NOMO-1 treated with DMSO at 0.1 percent for 48 hours (cell line): ENCODE measurements at regions not wholly inside any gene's neighbourhood (a gene's known extent, or its start where the extent isn't known, plus 50 kb on each side); places are given as distances from the start of the nearest gene placed in this dataset.

Source experiments
- DNase-seq: peaks from one replicate; lab custom pipeline; 2025; ENCODE audit not compliant: unreplicated experiment; lab: John Stamatoyannopoulos, UW

DNA sequence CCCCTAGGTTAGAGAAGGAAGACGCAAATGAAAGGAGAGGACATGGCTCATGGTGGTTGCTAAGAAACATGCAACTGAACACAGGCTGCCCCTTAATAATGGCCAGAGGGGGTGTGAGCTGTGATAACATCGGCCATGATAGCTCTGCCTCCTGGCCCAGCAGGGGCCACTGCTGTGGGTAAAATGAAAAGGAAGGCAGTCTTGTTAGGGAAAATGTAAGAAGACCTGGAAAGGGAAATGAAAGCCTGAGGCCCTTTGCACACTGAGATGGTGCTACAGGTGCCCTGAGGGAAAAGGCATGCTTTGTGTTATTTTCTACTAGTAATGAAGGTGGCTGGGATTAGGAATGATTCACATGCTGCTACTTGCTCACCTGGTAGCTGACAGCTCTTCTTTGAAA, 123.6 kb upstream of the MID1 start:
- no peak for DNase-seq

DNA sequence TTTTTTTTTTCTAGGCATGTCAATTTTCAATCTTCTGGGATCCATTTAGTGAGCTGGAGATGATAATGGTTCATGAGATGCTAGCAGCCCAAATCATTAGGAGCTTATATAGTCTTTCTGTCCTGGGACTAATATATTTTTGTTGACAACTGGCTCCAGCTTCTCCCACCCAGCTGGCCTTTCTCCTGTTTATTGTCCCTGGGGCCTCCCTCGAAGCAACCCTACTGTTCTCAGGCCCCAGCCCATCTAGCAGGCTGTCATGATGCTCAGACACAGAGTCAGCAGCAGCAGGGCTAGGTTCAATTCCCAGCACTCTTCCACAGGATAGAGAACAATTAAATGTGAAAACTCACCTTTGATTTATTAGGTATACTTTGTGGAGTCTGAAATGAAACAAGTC, 127.6 kb upstream of the MID1 start:
- DNase-seq = no peak

DNA sequence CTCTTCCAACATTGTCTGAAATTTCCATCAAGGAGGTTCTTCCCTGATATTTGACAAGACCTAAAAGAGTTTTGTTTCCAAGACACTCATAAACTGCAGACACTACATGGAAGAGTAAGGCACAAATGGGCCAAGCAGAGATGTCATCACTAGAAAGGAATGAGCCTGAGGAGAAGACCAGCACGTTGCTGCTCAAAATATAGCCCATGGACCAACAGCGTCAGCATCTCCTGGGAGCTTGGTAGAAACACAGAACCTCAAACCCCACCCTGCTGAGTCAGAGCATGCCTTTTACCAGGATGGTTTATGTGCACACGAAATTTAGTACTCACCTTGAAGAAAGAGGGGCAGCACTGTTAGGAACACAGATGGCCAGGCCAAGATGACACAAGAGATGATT, 128.7 kb upstream of the MID1 start:
- no peak for DNase-seq

DNA sequence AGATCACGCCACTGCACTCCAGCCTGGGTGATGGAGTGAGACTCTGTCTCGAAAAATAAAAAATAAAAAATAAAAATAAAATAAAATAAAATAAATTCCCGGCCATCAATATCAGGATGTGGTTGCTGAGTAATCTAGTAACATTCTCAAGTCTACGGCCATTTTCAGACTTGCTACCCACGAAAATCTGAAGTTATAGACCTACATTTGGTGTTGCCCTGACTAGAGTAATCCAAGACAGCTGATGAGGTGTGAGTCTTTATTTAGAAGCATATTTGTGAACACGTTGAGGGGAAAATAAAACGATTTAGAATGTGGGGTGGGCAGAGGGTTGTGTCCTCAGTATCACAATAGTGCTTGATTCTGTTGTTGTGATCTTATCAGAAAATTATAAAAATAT, 130.2 kb upstream of the MID1 start:
- DNase-seq = no peak

DNA sequence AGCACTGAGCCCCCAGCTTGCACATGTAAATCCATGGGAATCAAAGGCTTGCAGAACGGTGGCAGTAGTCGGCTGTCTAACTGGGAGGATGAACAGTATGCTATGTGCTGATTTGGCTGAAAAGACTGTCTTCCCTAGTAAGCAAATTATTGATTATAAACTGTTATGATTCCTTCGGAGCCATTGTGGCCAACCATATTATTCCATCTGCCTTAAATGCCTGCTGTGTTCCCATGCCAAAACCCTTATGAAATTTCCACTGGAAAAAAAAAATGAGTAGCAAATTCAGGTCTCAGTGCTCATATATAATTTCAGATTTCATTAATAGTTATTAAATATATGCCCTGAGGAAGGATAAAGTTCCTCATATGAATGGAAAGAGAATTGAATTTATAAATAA, 132.7 kb upstream of the MID1 start:
- no peak for DNase-seq

DNA sequence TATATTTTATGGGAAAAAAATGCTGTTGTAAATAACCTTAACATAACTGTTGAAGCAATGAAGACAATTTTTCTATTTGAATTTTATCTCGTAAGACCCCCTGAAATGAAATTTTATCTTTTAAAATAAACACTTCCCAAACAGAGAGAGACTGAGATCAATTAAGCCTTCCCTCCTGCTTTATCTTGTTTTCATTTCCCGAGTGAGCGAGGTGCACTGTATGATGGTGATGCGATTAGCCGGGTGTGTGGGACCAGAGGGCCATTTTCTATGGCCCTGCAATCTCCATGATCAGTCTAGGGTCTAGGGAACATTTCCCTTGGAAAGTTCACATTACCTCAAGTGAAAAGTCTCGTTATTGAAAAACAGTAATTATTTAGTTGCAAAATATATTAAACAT, 134.1 kb upstream of the MID1 start:
- no peak for DNase-seq

DNA sequence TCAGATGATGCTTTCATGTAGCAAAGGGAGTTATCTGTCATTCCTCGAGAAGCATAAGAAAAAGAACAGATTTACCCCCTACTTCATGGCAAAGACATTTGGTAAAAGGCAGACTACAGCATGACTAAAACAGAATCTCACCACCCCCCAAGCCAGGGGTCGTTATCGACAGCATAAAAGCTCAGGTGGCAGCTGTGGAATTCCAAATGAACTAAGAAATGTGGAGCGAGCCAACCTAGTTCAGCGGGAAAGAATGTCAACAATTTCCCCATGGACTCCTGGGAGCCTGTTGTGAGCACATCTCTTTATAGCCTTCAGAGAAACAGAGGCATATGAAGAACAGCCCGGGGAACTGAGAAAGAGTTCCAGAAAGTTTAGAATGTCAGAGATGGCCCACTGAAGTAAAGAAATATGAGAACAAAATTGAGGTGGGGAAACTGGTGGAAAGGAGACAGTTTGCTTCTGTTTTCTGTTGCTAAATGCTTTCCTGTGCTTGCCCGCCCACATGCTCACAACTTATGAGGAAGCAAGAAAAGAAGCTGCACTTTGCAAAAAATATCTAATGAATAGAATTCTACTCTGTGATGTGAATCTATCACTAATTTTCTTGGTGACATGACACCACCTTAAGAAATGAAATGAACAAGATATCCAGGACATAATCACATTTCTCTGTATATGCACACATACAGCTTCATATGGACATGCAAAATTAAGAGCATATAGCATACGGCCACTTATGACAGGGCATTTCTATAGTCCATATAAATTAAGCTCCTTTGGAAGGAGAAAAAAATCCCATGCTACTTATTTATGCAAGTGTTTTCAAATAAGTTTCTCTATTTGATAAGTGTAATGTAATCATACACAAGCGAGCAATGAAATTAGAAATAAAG, 135.3 kb upstream of the MID1 start:
- DNase-seq = peak; percentile 65

DNA sequence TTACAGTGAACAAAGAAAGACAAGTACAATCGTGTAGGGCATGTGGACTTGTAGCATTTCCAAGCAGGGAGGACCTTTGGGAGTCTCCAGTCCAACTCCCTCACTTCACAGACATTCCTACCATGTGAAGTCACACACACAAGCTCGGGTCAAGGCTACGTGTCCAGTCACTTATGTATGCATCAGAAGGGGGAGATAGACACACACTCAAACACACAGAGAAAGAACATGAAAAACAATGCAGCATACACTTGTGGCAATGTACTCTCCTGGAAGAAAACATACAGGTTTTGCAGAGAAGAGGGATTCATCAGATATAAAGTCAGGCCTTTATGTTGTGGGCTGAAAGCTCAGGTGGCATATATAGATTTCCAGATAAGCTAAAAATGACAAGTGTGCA, 136.1 kb upstream of the MID1 start:
- DNase-seq = no peak

DNA sequence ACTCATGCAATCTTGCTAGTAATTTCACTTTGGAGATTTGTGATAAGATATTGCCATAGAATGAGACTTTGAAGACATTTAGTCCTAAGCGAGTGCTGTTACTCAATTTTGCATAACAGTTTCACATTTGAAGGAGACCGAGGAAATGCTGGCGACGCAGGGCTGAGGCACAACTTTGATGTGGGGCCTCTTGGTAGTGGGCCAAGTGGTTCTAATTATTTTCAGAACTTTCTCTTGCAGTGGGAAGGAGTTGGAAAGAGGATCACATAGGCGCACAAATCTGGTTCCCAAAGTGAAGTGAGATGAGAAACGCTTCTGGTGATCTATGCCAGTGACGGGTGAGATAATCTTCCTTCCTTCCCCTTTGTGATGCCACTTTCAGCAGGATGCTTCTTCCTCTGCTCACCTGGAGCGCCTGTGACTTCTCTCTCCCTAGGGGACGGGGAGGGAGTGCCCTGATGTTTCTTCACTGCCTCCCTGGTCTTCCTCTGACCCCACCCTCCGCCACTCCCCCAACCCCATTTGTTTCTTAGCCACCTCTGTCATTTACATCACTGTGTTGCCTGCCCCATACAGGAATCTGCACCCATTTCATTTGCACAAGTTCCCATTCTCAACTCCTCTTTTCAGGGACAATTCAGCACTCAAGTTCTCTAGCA, 138.9 kb upstream of the MID1 start:
- no peak for DNase-seq

DNA sequence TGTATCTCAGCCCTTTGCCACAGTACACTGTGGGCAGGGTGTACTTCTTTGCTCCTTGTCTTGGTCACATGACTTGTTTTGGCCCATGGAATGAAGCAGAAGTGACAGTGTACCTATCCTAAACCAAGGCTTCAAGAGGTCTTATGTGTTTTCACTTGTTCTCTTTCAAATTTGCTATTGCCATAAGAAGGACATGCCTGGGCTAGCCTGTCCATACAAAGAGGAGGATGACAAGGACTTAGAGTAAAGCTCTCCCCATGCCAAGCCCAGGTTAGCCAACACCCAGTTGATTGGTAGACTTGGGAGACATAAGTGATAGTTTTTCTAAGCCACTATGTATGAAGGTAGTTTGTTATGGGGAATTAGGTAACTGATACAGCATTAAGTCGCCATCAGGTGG, 141.1 kb upstream of the MID1 start:
- DNase-seq = no peak

DNA sequence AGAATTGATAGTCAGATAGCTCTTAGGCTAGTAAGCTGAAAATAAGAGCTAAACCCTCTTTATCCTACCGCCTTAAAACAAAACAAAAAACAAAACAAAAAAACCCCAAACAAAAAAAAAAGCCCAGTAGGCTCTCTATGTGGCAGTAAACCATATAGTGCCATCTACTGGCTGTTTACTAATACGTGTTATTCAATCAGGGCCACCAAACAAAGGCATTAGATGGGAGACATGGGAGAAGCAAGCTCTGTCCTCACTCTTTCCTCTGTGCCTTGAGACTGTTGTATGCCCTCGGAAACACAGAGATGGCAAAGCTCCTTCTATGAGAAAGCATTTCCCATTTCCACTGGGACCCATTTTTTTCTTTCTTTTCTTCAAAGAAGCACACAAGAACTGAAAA, 148.8 kb upstream of the MID1 start:
- no peak for DNase-seq

DNA sequence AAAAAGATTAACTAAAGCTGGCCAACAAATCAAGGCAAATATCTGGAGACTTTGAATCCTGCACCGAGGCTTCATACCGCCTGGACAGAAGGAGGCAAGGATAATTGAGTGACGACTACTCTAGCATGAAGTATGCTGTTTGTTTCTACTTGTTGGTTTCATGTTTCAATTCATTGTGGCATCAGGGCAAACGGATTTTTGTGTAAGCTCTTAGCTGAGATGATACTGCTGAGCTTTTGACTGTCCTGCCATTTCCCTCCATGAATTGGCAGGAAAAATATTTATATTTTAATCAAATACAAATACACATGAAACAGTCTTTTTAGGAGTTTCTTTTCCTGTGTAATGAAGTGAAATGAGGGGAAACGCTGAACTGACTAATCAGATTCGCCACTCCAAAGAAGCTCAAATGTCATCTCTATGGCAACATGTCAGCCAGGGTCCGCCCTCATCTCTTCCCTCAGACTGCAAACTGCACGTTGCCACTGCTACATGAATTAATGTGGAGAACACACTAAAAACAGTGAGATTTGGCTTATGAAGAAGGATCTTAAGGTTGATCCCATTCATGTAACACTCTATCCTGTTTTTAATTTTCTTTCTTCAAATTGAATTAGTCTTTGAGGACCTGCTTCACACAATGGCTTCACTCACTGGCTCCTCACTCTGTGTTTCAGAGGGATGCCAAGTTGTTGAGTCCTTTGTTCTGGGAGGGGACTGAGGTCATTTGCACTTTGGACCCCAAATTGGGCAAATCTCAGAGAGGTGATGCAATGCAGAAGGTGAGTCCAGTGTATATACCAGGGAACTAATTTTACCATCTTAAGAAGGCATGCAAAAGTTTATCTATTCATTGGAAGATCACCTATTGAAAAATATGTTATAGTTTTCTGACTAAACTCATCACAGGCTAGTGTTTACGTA, 149.6 kb upstream of the MID1 start:
- no peak for DNase-seq

DNA sequence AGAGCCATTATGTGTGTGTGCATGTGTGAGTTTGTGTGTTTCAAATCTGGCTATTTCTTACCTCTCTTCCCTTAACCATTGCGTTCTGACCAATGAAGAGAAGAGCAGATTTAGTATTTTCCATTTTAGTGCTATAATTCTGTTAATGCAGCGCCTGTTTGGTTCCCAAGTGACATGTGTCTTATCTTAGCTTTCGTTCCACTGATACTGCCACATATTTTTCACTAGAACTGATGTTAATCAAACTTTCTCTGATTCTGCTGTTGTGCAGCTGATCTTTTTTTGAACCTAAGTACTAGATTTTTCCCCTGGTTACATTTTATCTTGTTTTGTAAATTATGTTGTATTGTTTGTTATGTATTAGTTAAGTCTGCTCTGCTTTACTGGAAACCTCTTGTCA, 152.9 kb upstream of the MID1 start:
- no peak for DNase-seq

DNA sequence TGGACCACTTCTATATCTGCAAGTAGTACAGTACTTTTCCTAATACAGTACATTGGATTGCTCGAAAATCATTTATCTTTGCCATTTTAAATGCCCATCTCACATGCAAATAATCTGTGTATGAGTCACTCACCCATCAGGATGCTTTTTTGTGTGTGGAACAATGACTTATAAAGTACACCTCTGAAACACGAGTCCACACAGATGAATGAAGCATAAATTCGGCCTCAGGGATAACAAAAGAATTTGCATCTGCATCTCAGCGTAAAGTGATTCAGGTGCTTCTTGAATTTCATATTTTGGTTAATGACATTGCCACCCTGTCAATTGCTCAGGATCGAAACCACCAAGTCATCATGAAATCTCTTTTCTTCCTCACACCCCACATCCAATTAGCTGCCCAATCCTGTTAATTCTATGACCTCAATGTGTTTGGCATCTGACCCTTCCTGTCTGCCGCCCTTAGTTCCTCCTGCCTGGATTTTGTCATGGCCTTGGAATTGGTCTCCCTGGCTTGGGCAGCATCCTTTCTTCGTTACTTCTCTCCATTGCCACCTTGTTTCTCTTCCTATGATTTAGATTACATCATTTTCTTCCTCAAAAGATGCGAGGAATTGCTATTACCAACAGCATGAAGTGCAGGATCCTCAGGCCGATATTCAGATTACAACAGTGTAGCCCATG, 161.6 kb upstream of the MID1 start:
- DNase-seq = no peak

DNA sequence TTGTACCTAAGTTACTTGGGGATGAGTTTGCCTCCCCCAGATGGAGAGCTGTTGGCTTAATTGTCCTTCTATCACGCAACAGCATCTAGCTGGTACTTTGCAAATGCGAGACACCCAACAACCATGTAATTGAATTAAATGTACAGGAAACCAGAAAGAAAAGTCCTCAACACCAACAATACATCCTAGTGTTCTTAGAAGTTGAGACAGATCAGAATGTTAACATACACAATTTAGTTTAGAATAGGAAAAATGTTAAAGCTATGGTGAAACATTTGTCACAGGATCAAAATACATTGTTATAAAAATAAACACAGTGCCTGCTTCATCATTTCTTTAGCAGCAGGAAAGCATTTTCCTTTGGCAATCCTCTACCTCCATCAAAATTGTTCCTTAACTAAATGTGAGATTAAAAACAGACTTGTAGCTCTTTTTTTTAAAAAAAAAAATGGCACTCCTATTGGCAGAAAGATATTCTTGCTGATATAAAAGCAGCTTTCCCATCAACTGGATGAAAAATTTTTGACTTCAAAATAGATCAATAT, 163.1 kb upstream of the MID1 start:
- DNase-seq = no peak

DNA sequence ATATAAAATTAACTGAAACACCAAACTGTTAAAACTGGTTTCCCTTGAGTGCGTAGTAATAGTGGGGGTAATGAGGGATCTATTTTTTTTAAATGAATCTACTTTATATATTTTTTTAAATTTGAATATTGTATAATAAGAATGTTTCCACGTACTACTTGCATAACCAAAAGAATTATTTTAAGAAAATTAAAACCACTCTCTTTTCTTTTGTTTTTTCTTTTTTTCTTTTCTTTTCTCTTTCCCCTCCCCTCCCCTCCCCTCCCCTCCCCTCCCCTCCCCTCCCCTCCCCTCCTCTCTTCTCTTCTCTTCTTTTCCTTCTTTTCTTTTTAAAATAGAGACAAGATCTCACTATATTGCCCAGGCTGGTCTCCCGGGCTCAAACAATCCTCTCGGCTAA, 166.9 kb upstream of the MID1 start:
- no peak for DNase-seq

DNA sequence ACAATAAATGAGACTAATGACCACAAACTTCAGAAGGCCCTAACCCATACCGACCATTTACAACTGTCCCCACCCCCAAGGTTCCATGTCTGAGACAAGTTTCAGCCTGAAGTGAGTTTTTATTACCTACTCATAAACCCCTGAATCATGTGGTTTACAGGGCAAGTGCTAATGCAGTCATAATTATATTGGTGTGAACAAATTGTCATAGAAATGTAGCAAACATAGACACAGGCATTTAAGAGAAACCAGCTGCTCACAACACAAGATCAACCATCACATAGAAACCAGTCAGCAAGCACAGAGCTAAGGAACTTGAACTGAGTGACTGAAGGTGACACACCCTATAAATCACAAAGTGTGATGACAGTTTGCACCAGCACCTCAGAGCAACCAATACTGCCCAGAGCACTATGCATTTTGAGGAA, 173.8 kb upstream of the MID1 start:
- no peak for DNase-seq

DNA sequence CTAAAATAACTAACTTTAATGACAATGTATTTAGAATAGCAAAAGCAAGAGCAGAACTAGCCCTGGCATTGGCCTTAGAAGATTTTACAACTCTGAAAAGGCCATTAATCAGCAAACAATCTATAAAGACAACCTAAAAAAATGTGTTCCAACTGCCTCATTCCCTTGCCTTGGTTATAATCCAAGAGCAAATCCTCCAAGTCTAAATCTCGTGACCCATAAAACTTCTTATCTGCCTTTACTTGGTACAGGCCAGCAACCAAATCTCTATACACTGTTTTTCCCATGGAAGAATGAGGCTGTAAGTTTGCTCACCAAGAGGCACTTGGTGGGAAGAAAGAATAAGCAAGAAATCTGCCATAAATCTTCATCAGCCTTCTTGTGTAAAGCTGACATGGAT, 175.3 kb upstream of the MID1 start:
- no peak for DNase-seq

DNA sequence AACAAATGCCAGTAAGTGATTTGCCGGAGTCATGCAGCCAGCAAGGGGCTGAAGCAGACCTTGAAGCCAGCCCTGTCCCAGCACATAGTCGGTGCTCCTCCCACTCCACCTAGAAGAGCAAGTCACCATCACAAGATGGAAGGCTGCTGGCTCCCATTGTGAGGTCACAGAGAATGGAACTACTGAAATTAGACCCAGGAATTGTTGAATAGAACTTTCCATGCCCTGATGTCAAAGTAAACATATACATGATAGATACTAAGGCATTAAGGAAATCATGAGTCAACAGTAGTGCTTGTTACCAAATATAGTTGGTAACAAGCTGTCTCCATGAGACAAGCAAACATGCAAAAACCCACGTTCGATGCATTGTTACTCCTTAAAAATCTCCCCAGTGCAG, 177.1 kb upstream of the MID1 start:
- no peak for DNase-seq

DNA sequence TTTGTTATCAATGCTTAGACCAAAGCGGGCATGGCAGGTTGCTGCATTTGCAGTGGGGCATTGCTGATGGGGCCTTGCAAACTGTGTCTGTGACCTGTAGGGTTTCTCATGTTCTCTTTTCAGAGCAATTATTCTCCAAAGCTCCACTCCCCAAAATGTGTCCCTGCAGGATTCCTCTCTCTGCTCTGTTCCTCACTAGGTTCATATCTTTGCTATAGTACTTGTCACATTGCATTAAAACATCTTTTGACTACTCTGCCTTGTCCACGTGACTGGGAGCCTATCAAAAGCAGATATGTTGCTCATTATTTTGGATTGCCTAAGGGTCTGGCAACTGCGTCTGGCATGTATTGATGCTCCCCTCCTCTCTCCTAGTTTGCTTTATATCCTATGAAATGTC, 177.7 kb upstream of the MID1 start:
- no peak for DNase-seq

DNA sequence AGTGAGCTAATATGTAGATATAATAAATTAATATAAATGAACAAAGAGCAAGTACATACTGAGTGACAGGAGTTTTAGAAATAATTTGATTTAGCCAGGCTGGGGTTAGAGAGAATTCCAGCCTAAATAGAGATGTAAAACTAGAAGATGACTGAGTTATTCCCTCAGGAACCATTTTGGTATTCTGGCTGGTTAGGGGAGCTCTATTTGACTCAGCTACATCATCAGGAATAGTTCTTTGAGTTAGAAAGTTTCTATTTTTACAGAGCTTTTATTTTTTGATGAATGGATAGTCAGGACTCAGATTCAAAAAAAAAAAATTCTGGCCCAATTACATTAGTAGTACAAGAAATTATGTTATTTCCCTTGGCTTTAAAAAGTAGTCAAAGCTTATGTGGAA, 180.4 kb upstream of the MID1 start:
- no peak for DNase-seq
